ENCODE measurements at regions not wholly inside any gene's neighbourhood (a gene's known extent, or its start where the extent isn't known, plus 50 kb on each side); places are given as distances from the start of the nearest gene placed in this dataset.
A peak's percentile ranks its signal among the peaks of the same experiment; 100 is the strongest.

DNA sequence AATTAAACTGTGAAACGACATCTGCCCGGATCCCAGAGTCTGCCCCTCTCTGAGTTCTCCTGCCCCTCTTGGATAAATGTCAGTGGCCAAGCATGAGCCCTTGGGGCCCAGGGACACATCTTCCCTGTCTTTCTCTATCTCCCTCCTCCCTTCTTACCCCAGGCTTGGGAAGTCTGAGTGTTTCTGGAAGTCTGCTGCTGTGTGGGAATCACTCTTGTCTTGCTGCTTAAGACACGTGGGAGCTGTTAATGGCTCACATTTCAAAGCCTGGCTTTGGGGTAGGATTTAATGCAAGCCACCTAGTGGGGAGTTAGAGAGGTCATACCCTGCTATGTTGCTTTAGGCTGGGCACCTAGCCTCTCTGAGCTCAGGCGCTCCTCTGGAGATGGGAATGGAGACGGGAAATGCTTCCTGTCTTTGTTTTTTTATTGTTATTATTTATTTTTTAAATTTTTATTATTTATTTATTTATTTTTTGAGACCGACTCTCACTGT, 218.5 kb upstream of the CIBAR2 start (continued):
- TF ChIP-seq MNT (IDR thresholded peaks at IDR 0.05) (0 out of 2 replicates have a peak, but pooled peaks have one; percentile 23), ZNF768 (CRISPR knock-in tag; IDR thresholded peaks at IDR 0.05) (peak; percentile 89; the same call in 1 of the 2 replicates), FOSL2 (CRISPR knock-in tag; IDR thresholded peaks at IDR 0.05) (no peak), ZNF232 (CRISPR knock-in tag; IDR thresholded peaks at IDR 0.05; ENCODE audit: borderline replicate concordance) (no peak), GPN1 (CRISPR knock-in tag; IDR thresholded peaks at IDR 0.05; ENCODE audit: borderline replicate concordance) (no peak), RFX5 (IDR thresholded peaks at IDR 0.05; ENCODE audit: low read depth, low read length) (no peak), NPAS2 (CRISPR knock-in tag; IDR thresholded peaks at IDR 0.05; ENCODE audit: borderline replicate concordance) (no peak), THRA (CRISPR knock-in tag; IDR thresholded peaks at IDR 0.05; ENCODE audit: borderline replicate concordance) (no peak), NR1H2 (CRISPR knock-in tag; IDR thresholded peaks at IDR 0.05; ENCODE audit: borderline replicate concordance, low read depth) (no peak), KDM3A (CRISPR knock-in tag; IDR thresholded peaks at IDR 0.05; ENCODE audit: low read depth) (no peak), ZNF563 (CRISPR knock-in tag; IDR thresholded peaks at IDR 0.05) (no peak), SIX4 (CRISPR knock-in tag; IDR thresholded peaks at IDR 0.05) (0 out of 2 replicates have a peak, but pooled peaks have one; percentile 56), TCF12 (IDR thresholded peaks at IDR 0.05) (no peak), TCF12 (CRISPR knock-in tag; IDR thresholded peaks at IDR 0.05) (no peak), SALL2 (CRISPR knock-in tag; IDR thresholded peaks at IDR 0.05) (no peak), KLF16 (CRISPR knock-in tag; IDR thresholded peaks at IDR 0.05) (no peak), ZBTB39 (CRISPR knock-in tag; IDR thresholded peaks at IDR 0.05) (no peak), E2F2 (CRISPR knock-in tag; IDR thresholded peaks at IDR 0.05; ENCODE audit: borderline replicate concordance) (no peak), SPEN (CRISPR knock-in tag; IDR thresholded peaks at IDR 0.05; ENCODE audit: low read depth) (no peak), NR2F1 (CRISPR knock-in tag; IDR thresholded peaks at IDR 0.05) (no peak), ZNF749 (CRISPR knock-in tag; IDR thresholded peaks at IDR 0.05; ENCODE audit: borderline replicate concordance) (no peak)
- TF ChIP-seq, protein P1, sequence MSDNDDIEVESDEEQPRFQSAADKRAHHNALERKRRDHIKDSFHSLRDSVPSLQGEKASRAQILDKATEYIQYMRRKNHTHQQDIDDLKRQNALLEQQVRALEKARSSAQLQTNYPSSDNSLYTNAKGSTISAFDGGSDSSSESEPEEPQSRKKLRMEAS (IDR thresholded peaks at IDR 0.05), result peak; percentile 59; the same call in 1 of the 2 replicates
- TF ChIP-seq, protein P2, sequence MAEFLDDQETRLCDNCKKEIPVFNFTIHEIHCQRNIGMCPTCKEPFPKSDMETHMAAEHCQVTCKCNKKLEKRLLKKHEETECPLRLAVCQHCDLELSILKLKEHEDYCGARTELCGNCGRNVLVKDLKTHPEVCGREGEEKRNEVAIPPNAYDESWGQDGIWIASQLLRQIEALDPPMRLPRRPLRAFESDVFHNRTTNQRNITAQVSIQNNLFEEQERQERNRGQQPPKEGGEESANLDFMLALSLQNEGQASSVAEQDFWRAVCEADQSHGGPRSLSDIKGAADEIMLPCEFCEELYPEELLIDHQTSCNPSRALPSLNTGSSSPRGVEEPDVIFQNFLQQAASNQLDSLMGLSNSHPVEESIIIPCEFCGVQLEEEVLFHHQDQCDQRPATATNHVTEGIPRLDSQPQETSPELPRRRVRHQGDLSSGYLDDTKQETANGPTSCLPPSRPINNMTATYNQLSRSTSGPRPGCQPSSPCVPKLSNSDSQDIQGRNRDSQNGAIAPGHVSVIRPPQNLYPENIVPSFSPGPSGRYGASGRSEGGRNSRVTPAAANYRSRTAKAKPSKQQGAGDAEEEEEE (CRISPR knock-in tag; IDR thresholded peaks at IDR 0.05; ENCODE audit: borderline replicate concordance), result no peak
